Right ventricle myocardium superior (tissue), 1 donor: ENCODE measurements at regions not wholly inside any gene's neighbourhood (a gene's known extent, or its start where the extent isn't known, plus 50 kb on each side); places are given as distances from the start of the nearest gene placed in this dataset.

ENCODE experiments used
- ATAC-seq: fragments of 200-7000 bp; cut with Tn5 transposase; one replicate; pipeline ENCODE4 v1.9.1; 2020; ENCODE audit warnings: mild to moderate bottlenecking; ENCODE audit not compliant: poor library complexity
- DNase-seq: peaks from one replicate; pipeline ENCODE4 v3.0.0-alpha.2; 2020
- intact Hi-C: fragments of 100-400 bp; cut with DNase I; formaldehyde crosslinking; loops from one replicate; pipeline ENCODE4 v1.11.2; 2022
- donor health status: DM: no; HTN: yes; CAD: no; lungs with severe emphysema.

GRCh38 chr20:22387452-22387851 is 196.9 kb downstream of the FOXA2 start:
- intact Hi-C loops: no loop called here
- DNase-seq: no peak
- no peak for ATAC-seq

- ATAC-seq: no peak
- intact Hi-C loops: no loop called here
- DNase-seq: no peak
Measured at GRCh38 chr20:22386306-22386623, 198.1 kb downstream of the FOXA2 start.

GRCh38 chr20:22385602-22386305 is 198.6 kb downstream of the FOXA2 start:
- ATAC-seq (no peak), DNase-seq (no peak)
- intact Hi-C loops: no loop called here

GRCh38 chr20:22384978-22385377 is 199.4 kb downstream of the FOXA2 start:
- DNase-seq (no peak), ATAC-seq (no peak)
- intact Hi-C loops: no loop called here

- intact Hi-C loops: no loop called here
- ATAC-seq (no peak), DNase-seq (no peak)
Measured at GRCh38 chr20:22383156-22383555, 201.2 kb downstream of the FOXA2 start.

- intact Hi-C loops: no loop called here
- ATAC-seq (no peak), DNase-seq (no peak)
Measured at GRCh38 chr20:22382742-22383141, 201.6 kb downstream of the FOXA2 start.

GRCh38 chr20:22381812-22382416 is 202.5 kb downstream of the FOXA2 start:
- intact Hi-C loops: no loop called here
- ATAC-seq (no peak), DNase-seq (no peak)

- intact Hi-C loops: no loop called here
- no peak for DNase-seq
- ATAC-seq: no peak
Measured at GRCh38 chr20:22379472-22379871, 204.9 kb downstream of the FOXA2 start.

- no peak for ATAC-seq
- intact Hi-C loops: no loop called here
Measured at GRCh38 chr20:22374678-22375590, 209.4 kb downstream of the FOXA2 start.

GRCh38 chr20:22374066-22374465 is 210.3 kb downstream of the FOXA2 start:
- ATAC-seq (no peak), DNase-seq (no peak)
- intact Hi-C loops: no loop called here

More at GRCh38 chr20:22374678-22375590, 209.4 kb downstream of the FOXA2 start:
- DNase-seq: no peak

- intact Hi-C loops: no loop called here
- no peak for DNase-seq
- no peak for ATAC-seq
Measured at GRCh38 chr20:22373164-22373895, 211.0 kb downstream of the FOXA2 start.

- intact Hi-C loops: no loop called here
- ATAC-seq (no peak), DNase-seq (no peak)
Measured at GRCh38 chr20:22371843-22372242, 212.5 kb downstream of the FOXA2 start.

GRCh38 chr20:22370137-22370536 is 214.2 kb downstream of the FOXA2 start:
- no peak for ATAC-seq
- no peak for DNase-seq
- intact Hi-C loops: no loop called here

- no peak for ATAC-seq
- intact Hi-C loops: no loop called here
Measured at GRCh38 chr20:22369100-22369499, 215.3 kb downstream of the FOXA2 start.

GRCh38 chr20:22368235-22368634 is 216.1 kb downstream of the FOXA2 start:
- intact Hi-C loops: no loop called here
- ATAC-seq (no peak), DNase-seq (no peak)

More at GRCh38 chr20:22369100-22369499, 215.3 kb downstream of the FOXA2 start:
- DNase-seq: no peak

GRCh38 chr20:22366631-22367030 is 217.7 kb downstream of the FOXA2 start:
- ATAC-seq: no peak
- no peak for DNase-seq
- intact Hi-C loops: no loop called here

GRCh38 chr20:22354647-22355046 is 229.7 kb downstream of the FOXA2 start:
- intact Hi-C loops: no loop called here
- ATAC-seq (no peak), DNase-seq (no peak)

- no peak for ATAC-seq
Measured at GRCh38 chr20:22353586-22353985, 230.8 kb downstream of the FOXA2 start.

GRCh38 chr20:22352019-22352418 is 232.4 kb downstream of the FOXA2 start:
- intact Hi-C loops: no loop called here
- no peak for DNase-seq
- no peak for ATAC-seq

More at GRCh38 chr20:22353586-22353985, 230.8 kb downstream of the FOXA2 start:
- no peak for DNase-seq
- intact Hi-C loops: no loop called here
